ENCODE measurements at regions not wholly inside any gene's neighbourhood (a gene's known extent, or its start where the extent isn't known, plus 50 kb on each side); places are given as distances from the start of the nearest gene placed in this dataset.

GRCh38 chrX:94932278-94932965 lies 1258.4 kb downstream of the FAM133A start:
- Histone ChIP-seq H3F3A (ENCODE audit: control insufficient read depth, insufficient read depth) (no peaks in the 10 kb centered on the region), H3K4me2 (ENCODE audit: low read length) (no peak overlapping the region), H3K79me2 (ENCODE audit: control insufficient read depth, low read length) (no peaks in the 10 kb centered on the region), H3K9me3 (ENCODE audit: control insufficient read depth, insufficient read depth, low read length) (no peaks in the 10 kb centered on the region), H3K4me3 (ENCODE audit: low read length) (no peak overlapping the region), H3K36me3 (ENCODE audit: control insufficient read depth, low read length) (no peaks in the 10 kb centered on the region), H3K27ac (ENCODE audit: low read depth, low read length) (no peak overlapping the region), H3K9me2 (replicated peaks; ENCODE audit: control insufficient read depth, low read length) (no peaks in the 10 kb centered on the region), H3K4me1 (ENCODE audit: control insufficient read depth, low read length) (no peaks in the 10 kb centered on the region), H3K27me3 (ENCODE audit: control insufficient read depth, low read length) (no peaks in the 10 kb centered on the region), H4K20me1 (ENCODE audit: control insufficient read depth, insufficient read depth, low read depth, low read length) (no peaks in the 10 kb centered on the region)
- TF ChIP-seq EZH2phosphoT487 (IDR thresholded peaks at IDR 0.05; ENCODE audit: borderline replicate concordance, low read length): no peak
- TF ChIP-seq CTCF (IDR thresholded peaks at IDR 0.05; ENCODE audit: low read depth, low read length, poor library complexity, severe bottlenecking): no peak

DNA sequence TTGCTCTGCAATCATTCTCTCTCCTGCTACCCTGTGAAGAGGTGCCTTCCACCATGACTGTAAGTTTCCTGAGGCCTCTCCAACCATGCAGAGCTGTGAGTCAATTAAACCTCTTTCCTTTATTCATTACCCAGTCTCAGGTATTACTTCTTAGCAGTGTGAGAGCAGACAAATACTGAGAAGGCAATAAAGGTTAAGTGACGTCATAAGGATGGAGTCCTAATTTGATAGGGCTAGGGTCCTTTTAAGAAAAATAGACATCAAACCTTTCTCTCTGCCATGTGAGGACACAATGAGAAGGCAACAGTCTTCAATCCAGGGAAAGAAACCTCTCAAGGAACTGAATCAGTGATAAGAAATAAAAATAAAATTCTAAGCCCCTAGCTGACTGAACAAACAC lies 1262.7 kb downstream of the FAM133A start:
- no peak overlapping the region for H3K4me3 ChIP-seq (ENCODE audit: low read length)
- no peaks in the 10 kb centered on the region for H3K36me3 ChIP-seq (ENCODE audit: control insufficient read depth, low read length)
- no peaks in the 10 kb centered on the region for H4K20me1 ChIP-seq (ENCODE audit: control insufficient read depth, insufficient read depth, low read depth, low read length)
- H3K4me2 ChIP-seq (ENCODE audit: low read length): no peak overlapping the region
- H3K27me3 ChIP-seq (ENCODE audit: control insufficient read depth, low read length): no peaks in the 10 kb centered on the region
- TF ChIP-seq CTCF (IDR thresholded peaks at IDR 0.05; ENCODE audit: low read depth, low read length, poor library complexity, severe bottlenecking) (no peak), EZH2phosphoT487 (IDR thresholded peaks at IDR 0.05; ENCODE audit: borderline replicate concordance, low read length) (no peak)
- H3K9me2 ChIP-seq (replicated peaks; ENCODE audit: control insufficient read depth, low read length): no peaks in the 10 kb centered on the region
- H3K27ac ChIP-seq (ENCODE audit: low read depth, low read length): no peak overlapping the region
- H3K9me3 ChIP-seq (ENCODE audit: control insufficient read depth, insufficient read depth, low read length): no peaks in the 10 kb centered on the region
- H3K79me2 ChIP-seq (ENCODE audit: control insufficient read depth, low read length): no peaks in the 10 kb centered on the region
- no peaks in the 10 kb centered on the region for H3K4me1 ChIP-seq (ENCODE audit: control insufficient read depth, low read length)
- no peaks in the 10 kb centered on the region for H3F3A ChIP-seq (ENCODE audit: control insufficient read depth, insufficient read depth)

GRCh38 chrX:94937491-94937890 lies 1263.5 kb downstream of the FAM133A start:
- Histone ChIP-seq H3K27ac (ENCODE audit: low read depth, low read length) (no peak overlapping the region), H3F3A (ENCODE audit: control insufficient read depth, insufficient read depth) (no peaks in the 10 kb centered on the region), H4K20me1 (ENCODE audit: control insufficient read depth, insufficient read depth, low read depth, low read length) (no peaks in the 10 kb centered on the region), H3K36me3 (ENCODE audit: control insufficient read depth, low read length) (no peaks in the 10 kb centered on the region), H3K79me2 (ENCODE audit: control insufficient read depth, low read length) (no peaks in the 10 kb centered on the region), H3K9me2 (replicated peaks; ENCODE audit: control insufficient read depth, low read length) (no peaks in the 10 kb centered on the region), H3K4me3 (ENCODE audit: low read length) (no peak overlapping the region), H3K4me2 (ENCODE audit: low read length) (no peak overlapping the region), H3K27me3 (ENCODE audit: control insufficient read depth, low read length) (no peaks in the 10 kb centered on the region), H3K4me1 (ENCODE audit: control insufficient read depth, low read length) (no peaks in the 10 kb centered on the region), H3K9me3 (ENCODE audit: control insufficient read depth, insufficient read depth, low read length) (no peaks in the 10 kb centered on the region)
- TF ChIP-seq CTCF (IDR thresholded peaks at IDR 0.05; ENCODE audit: low read depth, low read length, poor library complexity, severe bottlenecking) (no peak), EZH2phosphoT487 (IDR thresholded peaks at IDR 0.05; ENCODE audit: borderline replicate concordance, low read length) (no peak)

Measured in DOHH2 (cell line).